Stimulated activated CD4-positive, alpha-beta T cell treated with anti-CD3 and anti-CD28 coated beads, Interleukin-1b, Interleukin-23, amount 100 ng/mL, for 48 hours (primary cell): ENCODE measurements at regions not wholly inside any gene's neighbourhood (a gene's known extent, or its start where the extent isn't known, plus 50 kb on each side); places are given as distances from the start of the nearest gene placed in this dataset.

Experiments
- DNase-seq: peaks from one replicate; pipeline ENCODE4 v3.0.0-alpha.2; 2020

DNA sequence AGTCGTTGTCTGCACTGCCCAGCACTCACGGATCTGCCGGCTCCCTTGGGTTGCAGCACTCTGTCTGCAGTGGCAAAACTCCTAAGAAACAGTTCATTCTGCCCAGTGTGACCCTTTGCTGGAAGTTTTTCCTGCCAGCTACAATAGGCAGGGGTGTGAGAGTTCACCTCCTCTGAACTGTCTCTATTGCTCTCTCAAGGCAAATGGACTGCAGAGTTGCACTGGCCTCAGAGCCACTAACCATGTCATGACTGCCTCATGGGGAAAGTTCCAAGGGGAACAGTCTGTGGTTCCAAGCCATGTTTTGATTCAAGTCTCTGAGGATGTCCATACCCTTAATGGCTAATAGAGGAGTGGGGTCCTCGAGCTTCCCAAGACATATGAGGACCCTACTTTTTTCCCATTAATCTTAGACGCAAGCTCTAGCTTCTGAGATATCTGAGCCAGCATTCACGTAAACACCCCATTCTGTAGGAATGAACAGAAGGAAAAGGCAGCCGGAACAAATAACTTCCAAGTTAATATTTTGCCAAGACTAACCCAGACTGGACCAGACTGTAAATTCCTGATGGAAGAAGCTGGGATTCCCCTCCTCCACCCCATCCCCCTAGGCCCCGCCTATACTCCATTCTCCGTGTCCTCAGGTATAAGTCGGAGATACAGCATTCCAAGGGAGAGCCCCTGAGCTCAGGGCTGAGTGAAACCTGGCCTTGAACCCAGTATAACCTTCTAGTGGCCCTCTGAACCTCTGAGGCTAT lies 93.8 kb upstream of the AKT3 start:
- DNase-seq: no peak

DNA sequence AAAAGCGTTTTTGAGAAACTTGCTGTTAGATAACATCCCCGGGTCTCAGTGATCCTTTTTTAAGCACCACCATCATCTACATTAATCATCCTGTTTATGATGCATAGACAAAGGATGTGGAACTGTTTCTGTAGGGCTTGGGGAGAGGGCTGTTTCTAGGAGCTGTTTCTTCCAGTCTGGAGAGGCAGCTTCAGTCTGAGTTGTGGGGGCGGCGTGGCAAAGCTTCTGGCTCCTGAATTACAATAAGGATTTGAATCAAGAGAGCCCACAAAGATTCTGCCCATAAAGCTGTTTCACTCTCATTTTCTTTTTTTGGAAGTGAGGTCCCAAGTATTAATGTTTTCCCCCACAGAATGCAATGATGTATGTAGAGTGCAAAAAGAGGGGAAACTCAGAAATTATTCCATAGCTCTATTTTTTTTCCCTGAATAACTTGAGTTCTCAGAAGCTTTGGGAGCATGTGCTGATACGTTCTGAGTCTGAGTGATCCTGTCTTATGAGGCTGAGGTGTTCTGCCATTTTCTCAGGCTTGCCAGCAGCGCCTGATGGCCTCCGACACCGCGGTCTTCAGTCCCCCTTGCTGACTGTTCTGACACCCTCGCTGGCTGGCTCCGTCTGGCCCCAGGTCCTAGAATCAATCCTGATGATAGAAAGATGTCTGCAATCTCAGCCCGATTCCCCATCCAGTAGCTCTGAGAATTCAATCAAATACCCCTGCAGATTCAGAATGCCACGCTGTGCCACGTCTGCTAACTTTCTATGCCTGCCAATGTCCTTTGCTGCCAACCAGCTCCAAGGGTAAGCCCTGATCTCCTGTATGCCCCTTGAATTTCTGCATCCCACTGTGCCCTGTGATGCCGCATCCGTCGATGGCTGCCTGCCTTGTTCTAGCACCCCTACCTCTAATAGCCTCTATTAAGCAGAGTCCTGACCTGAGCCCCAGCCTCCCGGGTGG lies 92.4 kb upstream of the AKT3 start:
- DNase-seq: no peak

DNA sequence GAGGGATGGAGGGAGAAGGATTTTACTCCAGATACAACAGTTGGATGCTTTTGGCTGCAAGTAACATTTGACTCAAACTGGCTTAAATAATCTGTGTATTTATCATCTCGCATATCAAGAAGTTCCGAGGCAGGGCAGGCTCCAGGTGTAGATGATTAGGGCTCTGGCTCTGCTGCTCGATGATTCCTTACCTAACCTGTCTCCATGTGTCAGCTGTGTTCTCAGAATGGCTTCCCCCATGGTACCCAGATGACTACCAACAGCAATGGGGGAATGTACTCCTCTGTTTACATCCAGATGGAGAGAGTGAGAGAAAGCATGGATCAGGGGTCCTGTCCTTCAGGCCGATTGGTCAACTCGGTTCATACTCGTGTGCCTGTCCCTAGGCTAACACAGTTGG lies 90.4 kb upstream of the AKT3 start:
- no peak for DNase-seq

DNA sequence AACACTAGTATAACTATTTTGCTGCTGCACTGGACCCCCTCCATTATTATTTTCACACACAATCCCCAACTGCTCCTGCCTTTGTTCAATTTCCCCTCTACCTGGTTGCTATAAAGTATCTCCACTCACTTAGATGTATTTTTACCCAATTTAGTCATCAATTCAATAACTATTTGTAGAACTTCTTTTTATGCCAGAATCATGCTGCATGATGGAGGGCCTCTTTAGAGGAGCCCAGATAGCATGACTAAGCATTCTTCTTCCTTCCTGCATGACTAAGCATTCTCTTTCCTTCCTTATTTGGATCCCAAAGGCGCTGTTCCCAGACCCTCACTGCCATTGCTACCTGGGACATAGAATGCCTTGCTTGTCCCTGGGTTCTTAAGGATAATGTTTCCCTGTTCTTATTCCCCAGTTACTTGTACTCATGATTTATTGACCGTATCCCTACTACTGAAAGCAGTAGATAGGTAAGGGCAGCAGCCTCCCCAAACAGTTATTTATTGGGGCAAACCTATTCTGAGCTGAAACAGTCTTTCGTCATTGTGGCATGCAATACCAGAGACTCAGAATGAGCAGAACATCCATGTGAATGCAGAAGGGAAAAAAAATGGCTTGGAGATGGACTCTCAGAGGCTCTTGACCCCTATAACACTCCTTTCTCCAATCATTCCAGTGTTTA lies 89.3 kb upstream of the AKT3 start:
- DNase-seq: no peak

DNA sequence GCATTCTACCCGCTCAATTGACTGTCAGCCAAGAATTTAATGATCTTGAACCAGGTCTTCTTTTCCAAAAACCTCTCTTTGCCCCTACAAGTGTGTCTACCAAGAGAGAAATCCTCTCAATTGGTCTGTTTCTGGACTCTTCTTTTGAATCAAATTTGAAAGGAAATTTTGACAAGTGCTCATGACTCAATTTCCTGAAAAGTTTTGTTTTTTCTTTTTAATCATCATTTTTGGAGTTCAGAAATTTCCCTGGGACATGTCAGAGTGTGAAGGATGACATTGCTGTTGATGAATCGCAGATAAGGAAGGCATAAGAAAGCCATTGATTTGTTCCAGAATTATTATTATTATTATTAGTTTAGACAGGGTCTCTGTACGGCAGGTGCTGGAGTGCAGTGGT lies 88.2 kb upstream of the AKT3 start:
- DNase-seq: no peak

DNA sequence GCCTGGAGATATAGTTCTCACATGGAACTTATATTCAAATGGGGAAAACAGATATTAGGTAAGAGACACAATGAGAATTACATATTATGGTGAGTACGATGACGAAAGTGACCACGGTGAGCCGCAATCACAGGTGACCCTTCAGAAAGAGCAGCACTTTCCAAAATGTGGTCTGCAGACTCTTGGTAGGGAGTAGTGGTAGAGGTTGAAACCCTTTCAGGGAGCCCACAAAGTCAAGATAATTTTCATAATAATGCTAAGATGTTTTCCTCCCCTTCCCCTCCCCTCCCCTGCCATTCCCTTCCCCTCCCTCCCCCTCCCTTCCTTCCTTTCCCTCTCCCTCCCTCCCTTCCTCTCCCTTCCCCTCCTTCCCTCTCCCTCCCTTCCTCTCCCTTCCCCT lies 83.5 kb upstream of the AKT3 start:
- no peak for DNase-seq

DNA sequence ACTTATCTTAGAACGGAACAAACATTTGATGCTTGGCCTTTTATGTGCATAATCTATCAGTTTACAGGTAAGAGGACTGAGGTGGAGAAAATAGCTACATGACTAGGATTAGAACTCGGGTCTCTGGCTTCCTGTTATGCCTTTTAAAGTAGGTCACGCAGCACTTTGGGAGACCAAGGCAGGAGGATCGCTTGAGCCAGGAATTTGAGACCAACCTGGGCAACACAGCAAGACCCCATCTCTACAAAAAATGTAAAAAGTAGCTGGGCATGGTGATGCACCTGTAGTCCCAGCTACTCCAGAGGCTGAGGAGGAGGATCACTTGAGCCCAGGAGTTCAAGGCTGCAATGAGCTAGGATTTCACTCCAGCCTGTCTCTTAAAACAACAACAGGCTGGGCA lies 81.9 kb upstream of the AKT3 start:
- no peak for DNase-seq

DNA sequence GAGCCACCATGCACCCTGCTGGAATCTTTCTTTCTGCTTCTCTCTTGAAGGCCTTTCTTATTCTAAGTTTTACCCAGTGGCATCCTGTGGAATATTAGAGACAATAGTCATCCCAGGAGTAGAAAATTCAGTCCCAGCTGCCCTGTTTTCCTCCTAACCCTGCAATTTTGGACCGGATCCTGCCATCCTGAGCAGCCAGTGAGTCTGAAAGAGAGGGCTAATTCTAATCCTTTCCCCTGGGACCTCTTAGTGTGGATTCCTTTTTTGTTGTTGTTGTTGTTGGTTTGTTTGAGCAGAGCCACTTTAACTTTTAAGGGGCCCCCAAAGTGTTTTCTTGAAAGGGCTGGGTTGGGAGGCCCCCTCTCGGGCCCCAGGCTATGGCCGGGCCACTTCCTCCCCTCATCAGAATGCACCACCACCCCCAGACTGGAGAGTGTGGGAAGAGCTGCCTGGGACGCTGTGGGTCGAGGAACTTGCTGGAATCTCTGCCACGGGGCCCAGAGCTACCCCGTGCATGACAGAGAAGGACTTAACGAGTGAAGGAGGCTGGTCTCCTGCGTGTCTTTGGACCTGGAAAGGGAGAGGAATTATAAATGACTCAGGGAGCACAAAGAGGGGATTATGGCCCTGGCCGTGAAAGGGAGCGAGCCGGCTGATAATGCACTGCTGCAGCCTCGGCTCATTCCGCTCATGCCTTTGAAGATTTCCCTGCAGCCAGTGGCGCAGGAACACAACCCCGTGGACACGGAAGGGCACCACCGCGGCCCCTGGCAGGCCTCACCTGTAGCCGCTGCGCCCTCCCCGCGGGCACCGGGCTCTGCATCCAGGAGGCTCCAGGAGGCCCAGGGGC lies 81.0 kb upstream of the AKT3 start:
- DNase-seq: no peak

DNA sequence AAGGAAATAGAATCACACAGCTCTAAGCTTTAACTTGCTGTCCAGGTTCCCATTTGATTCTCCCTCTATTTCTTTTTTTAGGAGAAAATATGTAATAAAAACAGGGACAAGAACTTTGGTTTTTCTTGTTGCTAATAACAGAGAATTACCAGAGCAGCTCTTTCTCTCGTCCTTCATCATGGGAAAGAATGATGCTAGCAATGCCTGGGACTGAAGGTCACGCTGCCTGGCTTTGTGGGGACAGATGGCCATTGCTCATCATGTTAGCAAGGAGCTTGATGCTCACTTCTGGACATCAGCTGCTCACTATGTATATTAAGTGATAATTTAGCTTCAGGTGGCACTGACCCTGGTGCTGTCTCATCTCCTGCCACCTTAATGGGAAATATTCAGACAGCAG lies 77.3 kb upstream of the AKT3 start:
- no peak for DNase-seq

DNA sequence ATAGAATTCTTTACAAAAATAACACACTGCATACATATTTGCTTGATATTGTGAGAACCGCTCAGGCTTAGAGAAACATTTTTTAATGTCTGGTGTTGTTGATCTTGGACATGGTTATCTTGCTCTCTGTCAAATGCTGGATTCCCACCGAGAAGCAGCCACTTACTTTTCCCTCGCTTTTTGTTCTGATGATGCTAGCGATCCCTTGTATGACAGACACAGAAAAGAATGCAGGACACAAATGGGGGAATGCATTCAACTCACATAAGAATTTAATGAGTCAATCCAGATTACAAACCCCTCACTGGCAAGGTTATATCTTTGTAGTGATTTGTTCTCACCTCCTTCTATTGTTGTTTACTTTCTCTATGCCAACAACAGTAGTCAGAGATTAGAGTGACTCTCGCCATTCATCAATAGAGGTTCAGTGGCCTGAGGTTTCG lies 76.8 kb upstream of the AKT3 start:
- DNase-seq: no peak

DNA sequence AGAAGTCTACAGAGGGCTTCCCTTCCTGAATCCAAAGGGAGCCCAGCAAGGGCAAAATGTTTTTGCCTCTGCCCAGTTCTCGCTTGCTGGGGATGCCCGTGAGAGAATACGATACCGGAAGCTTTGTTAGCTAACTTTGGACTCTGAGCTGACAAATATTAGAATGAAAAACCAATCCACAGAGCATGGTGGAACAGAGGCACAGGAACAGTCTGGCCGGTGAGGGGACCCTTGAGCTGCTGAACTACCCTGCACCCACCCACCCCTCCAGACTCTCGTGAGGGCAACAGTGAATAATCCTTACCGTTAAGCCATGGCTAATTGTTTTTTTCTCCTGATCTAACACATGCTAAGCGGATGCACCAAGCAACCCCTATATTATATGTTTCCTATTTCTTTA lies 76.3 kb upstream of the AKT3 start:
- DNase-seq: no peak

DNA sequence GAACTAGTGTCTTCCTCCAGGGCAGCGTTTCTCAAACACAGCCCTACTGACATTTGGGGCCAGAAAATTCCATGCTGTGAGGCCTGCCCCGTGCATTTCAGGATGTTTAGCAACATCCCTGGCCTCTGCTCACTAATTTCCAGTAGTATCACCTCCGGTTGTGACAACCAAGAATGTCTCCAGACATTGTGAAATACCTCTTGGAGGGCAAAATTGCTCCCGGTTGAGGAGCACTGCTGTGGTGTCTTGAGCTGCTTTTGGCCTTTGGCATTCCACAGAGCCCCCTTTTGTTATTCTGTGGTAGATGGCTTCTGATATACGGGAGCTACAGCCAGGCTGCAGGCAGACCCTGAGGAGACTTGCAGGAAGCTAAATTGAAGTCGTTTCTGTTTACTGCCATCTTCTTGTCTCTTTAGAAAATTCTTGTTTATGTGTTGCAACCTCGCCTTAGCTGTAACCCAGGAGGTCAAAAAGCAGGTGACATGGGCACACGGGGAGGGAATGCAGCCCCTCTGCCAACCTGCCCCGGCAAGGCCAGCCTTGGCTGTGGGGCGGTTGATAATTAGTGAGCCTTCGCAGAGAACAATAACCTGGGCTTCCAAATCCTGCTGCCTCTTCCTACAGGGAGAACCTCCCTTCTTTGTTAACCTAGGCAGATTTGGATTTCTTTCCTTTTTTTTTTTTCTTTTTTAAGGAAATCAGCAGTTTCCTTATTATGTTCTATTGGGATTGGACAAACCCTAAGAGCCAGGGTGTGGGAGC lies 74.7 kb upstream of the AKT3 start:
- no peak for DNase-seq

DNA sequence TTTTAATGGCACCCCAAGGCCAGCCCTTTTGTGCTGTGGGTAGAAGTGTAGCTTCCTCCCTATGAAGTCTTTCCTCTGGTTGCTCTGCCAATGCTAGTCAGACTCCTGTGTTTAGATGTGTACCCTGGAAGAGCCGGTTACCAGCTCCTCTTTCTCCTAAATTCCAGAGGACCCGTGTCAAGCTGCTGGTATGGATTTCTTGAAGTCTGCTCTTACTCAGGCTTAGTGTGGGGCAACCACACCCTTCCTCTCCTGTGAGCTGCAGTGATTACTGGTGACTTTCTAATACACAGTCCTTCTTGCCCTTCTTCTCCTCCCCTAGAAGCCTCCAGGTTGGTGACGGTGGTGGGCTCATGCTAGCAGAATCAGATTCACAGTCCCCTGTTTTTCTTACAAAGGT lies 74.1 kb upstream of the AKT3 start:
- no peak for DNase-seq

DNA sequence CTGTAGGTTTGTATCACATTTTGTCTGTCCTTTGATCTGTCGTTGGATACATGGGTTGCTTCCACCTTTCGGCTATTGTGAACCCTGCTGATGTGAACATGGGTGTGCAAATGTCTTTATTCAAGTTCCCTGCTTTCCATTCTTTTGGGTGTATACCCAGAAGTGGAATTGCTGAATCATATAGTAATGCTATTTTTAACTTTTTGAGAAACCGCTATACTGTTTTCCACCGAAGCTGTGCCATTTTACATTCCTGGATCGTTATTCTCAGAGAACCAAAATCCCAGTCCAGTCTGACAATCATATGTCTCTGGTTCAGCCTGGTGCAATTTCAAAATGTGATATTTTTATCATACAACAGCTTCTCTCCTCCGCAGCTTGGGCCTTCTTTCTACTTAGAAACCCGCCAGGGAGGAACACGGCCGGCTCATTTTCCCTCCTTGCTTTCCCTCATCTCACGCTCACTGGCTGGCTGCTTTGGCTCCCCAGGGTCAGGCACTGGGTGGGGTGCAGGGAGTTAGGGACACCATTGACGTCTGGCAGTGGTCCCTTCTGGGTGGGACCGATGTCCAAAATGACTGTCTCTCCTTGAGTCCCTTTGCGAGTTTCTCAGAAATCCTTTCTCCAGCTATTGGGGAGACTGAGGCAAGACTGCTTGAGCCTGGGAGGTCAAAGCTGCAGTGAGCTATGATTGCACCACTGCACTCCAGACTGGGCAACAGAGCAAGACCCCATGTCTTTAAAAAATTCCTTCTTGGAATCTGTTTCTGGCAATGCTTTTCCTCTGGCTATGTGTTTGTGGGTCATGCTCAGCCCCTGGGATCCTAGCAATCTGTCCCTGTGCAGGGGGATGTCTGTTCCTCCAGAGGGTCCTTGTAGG lies 73.5 kb upstream of the AKT3 start:
- no peak for DNase-seq

DNA sequence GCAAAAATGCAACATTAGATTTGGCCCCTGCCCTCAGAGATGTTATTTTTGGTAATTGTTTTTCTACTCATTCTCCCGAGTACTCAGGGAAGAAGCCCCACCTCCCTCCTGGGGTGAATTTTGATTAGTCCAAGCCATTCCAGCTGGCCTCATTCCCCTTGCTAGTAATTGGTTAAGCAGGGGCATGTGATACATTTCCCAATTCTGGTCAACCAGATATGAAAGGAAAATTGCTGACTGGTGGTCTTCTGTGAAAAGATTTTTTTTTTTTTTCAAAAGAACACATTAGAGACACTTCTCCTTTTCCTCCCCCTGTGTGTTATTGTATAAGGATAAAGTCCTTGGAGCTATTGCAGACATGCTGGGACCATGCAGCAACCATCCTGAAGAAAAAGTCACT lies 71.1 kb upstream of the AKT3 start:
- DNase-seq: no peak

DNA sequence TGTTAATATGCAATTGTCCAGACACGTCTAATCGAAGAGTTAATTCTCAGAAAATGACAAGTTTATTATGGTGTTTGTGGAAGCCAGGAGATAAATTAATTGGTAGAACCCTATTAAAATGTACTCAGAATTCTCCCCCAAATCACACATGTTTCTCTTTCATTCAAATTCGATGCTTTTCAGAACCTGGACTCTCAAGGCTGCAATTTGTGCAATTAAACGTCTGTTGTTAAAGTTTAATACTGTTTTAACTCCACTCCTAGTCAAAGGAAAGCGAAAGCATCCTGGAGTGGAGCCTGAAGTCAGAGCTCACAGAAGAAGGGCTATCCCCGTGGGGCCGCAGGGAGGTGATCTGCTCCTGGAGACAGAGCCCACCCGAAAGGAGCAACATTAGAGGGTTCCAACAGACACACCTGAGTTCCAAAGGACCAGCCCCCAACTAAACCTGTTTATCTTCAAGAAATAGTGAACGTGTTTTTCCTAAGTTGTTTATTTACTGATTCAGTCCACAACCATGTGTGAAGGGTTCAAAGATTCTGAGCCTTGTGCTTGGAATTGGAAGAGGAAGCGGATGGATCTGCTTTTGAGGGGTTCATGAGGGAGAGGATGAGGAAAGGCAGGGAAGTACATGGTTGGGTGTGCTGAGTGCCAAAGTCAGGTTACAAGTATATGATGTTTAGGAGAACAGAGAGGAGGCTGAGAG lies 68.0 kb upstream of the AKT3 start:
- no peak for DNase-seq

DNA sequence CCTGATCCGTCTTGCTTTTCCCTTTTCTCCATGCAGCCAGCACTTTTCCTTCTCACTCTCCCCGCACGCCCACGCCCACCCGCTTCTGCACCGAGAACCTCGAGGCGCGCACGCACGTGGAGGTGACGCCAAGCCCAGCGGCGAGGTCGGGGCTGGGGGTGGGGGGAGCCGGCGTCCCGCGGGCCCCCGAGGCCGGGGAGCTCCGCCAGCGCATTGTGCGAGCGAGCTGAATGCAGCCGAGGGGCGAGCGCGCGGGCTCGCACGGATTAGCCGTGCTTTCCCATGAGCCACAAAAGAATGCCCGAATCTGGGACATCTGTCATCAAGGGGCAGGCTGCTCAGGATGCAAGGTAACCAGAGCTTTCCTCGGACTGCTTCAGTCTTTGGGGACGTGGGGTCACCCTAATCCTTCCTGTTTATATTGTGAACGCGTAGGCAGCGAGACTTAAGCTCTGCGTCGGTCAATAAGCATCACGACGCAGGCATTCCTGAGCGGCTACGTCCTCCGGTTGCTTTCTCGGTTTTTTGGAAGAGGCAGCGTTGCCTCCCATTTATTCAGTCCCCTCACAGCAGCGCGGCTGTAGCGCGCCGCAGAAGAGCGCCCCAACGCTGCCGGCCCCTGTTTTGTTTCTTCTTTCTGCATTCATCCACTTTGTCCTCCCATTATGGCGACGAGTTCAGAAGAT lies 67.3 kb upstream of the AKT3 start:
- peak; percentile 7 for DNase-seq

DNA sequence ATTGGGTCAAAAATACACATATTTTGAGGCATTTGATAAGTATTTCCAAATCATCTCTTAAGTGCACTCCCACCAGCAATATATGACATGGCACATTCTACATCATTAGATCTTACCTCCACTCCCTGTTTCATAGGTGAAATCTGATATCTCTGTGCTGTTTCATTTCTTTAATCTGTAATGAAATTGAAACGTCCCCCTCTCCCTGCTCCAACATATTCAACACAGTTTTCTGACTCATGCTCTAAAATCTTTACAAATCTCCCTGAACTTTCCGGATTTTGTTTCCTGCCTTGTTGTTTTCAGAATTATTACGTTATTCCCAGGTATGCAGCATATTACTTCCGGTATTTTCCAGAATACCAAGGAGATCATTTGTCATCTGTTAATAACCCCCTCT lies 66.1 kb upstream of the AKT3 start:
- DNase-seq: no peak

DNA sequence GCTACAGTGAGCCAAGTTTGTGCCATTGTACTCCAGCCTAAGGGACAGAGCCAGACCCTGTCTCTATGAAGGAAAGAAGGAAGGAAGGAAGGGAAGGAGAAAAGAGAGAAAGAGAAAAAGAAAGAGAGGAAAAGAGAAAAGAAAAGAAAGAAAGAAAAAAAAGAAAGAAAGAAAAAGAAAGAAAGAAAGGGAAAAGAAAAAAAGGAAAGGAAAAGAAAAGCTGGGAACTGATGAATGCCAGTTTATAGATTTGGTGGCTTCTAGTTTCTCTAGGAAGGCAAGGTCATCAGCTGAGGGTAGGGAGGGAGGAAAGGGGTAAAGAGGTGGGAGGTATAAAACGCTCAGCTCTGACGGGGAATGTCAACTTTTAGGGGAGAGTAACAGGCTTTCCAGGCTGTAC lies 62.3 kb upstream of the AKT3 start:
- no peak for DNase-seq

DNA sequence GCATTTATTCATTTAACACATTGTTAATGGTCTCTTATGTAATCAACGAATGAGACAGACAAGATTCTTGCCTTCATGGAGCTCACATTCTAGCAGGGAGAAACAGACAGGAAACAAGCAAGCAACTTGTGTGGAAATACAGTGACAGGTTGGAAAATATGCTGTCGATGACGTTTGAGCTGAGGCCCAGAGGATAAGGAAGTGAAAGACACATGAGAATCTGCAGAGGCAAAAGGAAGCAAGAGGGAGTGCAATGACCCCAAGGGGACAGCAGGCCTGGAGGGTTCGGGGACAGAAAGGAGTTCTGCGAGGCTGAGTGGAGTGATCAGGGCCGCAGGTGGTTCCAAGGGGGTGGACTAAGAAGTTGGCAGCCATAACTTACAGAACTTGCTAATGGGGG lies 60.6 kb upstream of the AKT3 start:
- no peak for DNase-seq
